ENCODE measurements at regions not wholly inside any gene's neighbourhood (a gene's known extent, or its start where the extent isn't known, plus 50 kb on each side); places are given as distances from the start of the nearest gene placed in this dataset.

DNA sequence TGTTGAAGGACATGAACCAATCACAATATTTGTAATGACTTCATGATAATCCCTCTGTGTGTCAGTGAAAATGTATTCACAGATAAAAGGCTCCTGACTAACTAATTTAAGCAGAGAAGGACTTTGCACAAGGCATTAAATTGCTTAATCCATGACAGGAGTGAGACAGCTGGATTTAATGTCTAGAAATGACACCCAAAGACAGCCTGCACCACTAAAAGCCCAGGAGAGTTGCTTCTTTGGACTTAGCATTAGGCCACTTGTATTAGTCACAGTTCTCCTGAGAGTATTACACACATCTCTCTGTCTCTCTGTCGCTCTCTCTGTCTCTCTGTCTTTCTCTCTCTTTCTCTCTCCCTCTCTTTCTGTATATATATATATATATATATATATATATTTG lies 180.4 kb downstream of the GOLGA8K start:
- TF ChIP-seq, protein P1, sequence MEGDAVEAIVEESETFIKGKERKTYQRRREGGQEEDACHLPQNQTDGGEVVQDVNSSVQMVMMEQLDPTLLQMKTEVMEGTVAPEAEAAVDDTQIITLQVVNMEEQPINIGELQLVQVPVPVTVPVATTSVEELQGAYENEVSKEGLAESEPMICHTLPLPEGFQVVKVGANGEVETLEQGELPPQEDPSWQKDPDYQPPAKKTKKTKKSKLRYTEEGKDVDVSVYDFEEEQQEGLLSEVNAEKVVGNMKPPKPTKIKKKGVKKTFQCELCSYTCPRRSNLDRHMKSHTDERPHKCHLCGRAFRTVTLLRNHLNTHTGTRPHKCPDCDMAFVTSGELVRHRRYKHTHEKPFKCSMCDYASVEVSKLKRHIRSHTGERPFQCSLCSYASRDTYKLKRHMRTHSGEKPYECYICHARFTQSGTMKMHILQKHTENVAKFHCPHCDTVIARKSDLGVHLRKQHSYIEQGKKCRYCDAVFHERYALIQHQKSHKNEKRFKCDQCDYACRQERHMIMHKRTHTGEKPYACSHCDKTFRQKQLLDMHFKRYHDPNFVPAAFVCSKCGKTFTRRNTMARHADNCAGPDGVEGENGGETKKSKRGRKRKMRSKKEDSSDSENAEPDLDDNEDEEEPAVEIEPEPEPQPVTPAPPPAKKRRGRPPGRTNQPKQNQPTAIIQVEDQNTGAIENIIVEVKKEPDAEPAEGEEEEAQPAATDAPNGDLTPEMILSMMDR (IDR thresholded peaks at IDR 0.05; ENCODE audit: insufficient read depth, missing control alignments) = no peak
- DNase-seq (ENCODE audit: insufficient read length, low spot score) (peak; percentile 37), FAIRE-seq (peak; percentile 88)

Measured in D721Med (cell line).